GM18907 (cell line): ENCODE measurements at regions not wholly inside any gene's neighbourhood (a gene's known extent, or its start where the extent isn't known, plus 50 kb on each side); places are given as distances from the start of the nearest gene placed in this dataset.

Experiments used
- ATAC-seq: cut with Tn5 transposase; IDR thresholded peaks from one replicate; pipeline ENCODE4 v1.9.1; 2021; ENCODE audit warnings: mild to moderate bottlenecking, moderate library complexity; ENCODE audit not compliant: unreplicated experiment

DNA sequence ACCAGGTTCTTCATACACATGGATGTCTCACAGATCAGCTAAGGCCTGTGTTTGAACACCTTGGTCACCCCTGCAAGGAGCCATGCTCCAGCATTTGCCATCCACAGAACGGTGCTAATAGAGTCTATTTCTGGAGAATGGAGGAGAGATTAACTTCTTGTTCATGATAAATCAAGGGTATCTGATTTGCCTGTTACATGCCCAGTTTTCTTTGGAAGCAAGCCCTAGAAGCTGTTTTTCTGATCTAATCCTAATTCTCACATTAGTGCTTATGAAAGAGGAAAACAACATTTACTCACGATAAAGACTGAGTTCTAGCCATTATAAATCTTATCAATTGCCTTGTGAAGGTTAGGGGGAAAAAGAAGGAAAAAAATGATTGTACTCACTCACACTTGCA, 119.6 kb upstream of the DTNA start:
- no peak for ATAC-seq

DNA sequence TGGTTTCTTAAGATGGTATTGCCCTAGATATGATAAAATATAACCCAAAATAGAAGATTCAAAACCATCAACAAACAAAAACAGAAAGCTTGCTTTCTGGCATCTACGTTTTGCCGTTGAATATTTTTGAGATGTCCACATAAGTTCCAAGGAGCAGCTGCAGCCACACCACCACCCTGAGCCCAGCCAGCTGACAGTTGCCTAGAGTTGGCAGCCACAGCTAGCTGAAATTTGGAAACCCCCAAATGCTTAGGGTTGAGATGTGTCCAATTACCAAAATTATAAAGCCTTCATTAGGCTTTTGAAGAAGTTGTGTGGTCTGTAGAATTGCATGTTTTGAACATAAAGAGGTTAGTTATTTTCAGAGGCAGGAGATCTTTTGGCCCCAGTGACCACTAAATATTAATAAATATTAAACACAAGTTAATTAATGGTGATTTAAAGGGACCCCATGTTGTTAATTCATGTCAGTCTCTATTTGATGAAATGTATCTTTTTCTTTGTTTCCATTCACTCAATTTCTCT, 118.1 kb upstream of the DTNA start:
- no peak for ATAC-seq

DNA sequence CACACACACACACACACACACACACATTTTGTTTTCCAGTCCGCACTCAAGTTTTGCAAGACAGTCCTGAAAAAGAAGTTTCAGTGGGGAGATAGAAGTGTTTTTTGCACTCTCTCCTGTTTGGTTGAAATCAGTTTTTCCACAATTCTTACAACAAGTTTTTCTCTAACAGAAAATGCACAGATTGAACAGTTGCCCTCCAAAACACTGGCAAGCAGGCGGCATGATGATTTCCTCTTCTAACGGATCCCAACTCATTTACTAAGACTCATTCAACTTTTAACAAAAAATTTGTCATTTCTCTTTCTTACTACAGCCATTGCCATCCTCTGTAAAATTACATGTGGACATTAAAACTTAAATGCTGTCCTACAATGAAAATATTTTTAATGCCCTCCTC, 117.6 kb upstream of the DTNA start:
- no peak for ATAC-seq

DNA sequence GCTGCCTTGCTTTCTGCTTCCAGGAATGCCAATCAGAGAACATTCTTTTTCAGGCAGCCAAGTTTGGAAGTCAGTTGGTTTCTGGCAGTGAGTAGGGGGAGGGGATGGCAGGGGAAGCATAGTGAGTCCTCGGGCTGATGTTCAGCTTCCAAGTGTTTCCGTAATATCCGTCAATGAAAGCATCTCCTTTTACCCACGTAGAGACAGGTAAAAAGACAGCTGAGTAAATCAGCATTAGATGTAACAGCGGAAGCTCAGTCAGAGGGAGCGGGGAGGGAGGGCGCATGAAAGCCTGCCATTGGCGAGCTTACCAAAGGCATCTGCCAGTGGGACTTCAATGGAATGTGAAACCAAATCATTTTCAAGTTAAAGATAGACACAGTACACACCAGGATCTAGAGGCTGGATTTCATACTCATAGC, 117.1 kb upstream of the DTNA start:
- ATAC-seq: no peak

DNA sequence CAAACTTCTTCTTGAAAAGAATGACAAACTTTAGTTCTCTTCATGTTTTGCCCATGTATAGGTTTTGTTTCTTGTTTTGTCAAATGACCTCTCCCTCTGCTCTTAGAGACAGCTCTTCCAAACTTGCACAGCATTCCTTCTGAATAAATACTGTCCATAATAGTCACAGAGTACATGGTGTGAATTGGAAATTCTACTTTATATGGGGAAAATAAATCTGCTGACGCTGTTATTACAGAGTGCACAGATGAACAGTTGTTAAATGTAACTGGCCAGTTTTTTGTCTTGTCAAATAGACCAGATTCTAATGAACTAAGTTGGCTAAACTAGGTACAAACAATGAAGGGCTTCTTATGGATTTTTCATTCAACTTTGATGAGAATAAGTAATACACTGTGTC, 115.8 kb upstream of the DTNA start:
- no peak for ATAC-seq

DNA sequence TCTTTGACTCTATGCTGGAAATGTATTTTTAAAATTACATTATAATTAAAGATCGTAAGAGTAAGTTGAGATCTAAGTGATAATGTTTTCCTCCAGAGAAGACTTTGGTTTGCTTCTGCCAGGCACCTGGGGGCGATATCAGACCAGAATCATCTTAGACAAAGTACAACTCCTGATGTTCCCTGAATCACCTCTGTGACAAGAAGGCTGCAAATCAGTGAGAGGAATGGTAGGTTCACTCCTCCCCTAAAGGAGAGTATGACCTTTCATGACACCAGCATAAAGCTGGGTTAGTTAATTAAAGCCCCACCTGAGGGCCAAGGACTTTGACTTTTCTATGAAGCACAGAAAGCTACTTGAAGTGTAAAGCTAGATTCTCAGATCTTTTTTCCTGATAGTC, 114.4 kb upstream of the DTNA start:
- ATAC-seq: no peak

DNA sequence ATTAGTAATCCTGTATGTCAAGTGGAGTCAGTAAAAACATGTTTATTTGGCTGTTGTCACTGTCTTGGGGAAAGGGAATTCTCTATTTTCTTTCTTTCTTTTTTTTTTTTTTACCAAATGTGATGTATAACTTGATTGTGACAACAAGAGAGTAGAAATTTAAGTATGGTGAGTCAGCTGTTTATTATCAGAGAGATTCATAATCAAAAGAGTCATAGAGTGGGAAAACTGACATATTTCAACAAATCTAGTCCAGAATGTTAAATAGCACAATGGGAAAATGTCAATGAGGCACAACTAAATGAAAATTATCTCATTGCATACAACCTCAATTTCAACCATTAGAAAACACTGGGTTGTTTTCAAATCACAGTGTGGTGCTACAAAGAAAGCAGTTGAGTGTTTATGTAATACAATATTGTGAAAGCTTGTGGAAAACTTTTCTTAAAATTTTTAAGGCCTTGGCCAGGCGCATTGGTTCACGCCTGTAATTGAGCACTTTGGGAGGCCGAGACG, 111.9 kb upstream of the DTNA start:
- ATAC-seq: no peak

DNA sequence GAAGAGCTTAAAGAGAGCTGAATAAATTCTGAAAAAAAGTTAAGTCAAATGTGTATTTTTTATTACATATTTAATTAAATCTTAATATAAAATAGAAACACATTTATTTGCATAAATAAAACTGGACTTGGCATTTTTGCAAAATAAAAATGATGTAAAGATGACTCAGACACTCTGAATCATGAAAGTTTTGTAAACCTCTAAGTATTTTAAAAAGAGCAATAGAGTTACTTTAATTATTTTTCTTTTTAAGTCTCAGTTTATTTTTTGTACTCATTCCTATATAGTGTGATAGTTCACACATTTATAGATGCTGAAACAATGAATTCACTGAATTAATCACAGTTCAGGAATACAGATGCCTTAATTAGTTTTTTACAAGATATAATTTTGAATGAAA, 109.9 kb upstream of the DTNA start:
- no peak for ATAC-seq

DNA sequence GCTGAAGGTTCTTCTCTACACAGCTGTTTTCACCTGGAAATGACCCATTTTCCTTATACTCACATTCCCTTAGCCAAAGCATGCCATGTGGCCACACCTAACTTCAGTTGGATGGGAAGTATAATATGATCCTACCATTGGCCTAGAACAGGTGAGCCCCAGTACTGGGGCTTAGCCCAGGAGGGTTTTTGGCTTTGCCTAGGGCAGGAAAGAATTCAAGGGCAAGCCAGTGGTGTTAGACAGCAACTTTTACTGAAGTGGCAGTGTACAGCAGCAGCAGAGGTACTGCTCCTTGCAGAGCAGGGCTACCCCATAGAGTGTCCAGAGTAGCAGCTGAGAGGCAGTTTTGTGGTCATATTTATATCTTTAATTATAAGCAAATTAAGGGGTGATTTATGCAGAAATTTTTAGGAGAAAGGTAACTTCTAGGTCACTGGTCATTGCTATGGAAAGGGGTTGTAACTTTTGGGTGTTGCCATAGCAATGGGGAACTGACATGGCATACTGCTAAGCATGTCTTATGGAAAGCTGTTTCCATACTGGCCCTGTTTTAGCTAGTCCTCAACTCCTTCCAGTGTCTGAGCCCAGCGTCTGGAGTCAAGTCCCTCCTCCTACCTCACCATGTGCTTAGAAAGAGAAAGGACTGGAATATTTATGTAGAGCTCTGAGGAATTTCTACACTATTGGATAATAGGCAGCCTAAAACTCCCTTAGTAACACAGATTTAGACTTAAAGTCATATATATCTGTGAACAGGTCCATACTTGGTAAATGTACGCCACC, 109.0 kb upstream of the DTNA start:
- no peak for ATAC-seq

DNA sequence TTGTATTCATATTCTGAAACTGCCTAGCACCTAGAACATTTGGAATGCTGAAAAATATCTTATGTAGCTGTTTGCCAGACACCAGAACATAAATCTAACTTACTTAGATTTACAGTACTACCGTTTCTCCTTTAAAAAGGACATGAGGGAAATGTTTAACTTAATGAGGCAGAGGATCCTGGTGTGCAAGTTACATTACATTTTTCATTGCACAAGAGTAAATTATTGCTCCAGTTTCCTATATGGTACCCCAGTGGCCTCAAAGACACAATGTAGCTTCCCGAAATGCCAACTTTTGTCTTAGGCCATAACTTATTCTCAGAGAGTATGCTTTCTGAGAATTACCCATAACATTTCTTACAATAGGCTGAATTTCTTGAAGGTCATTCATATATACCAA, 105.5 kb upstream of the DTNA start:
- no peak for ATAC-seq

DNA sequence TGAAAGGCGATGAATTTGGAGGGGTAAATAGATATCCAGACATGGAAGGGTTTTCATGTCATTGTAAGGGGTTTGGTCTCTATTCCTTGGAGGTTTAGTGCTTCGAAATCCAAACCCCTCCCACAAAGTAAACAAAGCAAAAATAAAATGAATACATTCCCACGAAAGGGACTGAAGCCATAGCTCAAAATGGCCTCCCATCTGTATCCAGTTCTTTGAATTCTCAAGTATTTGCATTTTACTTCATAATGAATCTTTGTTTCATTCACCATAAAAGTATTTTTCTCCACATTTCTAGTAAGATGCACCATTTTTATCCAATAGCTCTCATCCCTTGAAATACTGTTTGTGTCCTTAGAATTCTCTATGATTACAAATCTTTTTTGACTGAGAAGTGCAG, 103.2 kb upstream of the DTNA start:
- ATAC-seq: no peak

DNA sequence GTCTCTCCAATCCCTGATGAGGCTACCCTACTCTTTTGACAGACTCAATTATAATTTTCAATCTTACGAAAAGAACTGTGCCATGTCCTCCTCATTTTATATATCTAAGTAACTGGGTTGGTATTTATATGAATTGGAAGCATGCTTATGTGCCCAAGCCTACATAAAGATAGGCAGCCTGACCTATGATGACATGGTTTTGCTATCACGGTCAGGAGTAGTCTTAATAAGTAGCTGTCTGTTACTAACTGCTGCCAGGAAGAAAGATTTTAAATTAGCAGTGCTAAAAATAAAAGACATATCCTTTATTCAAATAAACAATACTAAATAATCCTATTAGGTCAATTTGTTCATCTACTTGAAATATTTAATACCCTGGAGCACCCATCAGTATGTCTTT, 102.0 kb upstream of the DTNA start:
- ATAC-seq: no peak

DNA sequence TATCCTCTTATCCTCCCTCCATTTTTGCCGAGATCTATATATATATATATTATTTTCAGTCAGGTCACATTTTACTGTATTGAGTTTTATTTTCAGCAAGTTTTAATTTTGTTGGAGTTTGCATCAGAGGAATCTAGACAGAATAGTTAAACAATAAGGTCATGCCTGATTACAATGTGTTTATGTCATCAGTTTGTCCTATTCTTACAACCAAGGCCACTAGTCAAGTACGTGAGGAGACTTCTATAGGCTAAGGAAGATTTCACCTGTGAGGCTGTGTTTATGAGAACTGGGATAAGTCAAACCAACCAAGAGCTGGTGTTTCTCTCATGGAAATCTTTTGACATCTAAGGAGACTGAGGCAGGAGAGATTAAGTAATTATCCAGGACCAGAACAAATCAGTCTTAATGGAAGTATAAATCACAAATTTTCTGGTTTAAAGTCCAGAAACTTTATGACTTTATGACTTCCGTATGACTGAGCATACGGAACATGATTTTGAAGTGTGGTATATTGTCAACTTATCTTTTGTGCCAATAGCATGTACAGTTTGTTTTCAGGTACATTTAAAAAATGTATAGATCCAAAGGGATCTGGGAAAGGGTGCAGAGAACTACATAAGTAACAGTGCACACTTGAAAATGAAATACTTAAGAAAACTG, 100.0 kb upstream of the DTNA start:
- no peak for ATAC-seq

DNA sequence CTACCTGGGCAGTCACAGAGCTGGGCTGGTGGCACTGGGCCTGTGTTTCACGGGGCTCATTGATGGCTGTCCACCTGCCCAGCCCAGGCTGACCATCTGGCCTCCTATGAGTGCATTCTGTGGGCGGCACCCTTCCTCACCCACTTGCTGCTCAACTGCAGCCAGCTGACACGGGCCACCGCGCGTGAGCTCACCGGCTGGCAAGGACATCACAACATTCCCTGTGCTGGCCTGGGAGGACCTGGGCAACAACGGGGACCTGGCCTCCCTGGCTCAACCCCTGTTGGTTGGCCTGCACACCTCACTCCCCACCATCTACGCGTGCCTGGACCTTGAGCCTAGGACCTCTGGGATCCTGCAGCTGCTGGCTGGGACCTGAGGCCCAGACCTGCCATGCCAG, 98.2 kb upstream of the DTNA start:
- ATAC-seq: no peak

DNA sequence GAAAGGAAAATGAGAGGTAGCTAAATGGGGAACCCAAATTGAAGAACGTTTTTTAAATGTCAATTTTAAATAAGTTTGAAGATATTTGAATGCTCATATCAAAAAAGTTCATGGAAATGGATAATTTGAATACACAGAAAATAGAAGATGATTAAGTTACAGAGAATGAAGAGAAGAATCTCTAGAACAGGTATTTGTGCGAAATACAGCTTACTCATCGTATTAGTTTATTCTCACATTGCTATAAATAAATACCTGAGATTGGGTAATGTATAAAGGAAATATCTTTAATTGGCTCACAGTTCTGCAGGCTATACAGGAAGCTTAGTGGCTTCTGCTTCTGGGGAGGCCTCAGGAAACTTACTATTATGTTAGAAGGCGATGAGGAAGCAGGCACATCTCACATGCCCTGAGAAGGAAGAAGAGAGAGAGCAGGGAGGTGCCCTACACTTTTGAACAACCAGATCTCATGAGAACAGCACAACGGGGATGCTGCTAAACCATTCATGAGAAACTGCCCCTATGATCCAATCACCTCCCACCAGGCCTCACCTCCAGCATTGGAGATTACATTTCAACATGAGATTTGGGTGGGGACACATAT, 89.7 kb upstream of the DTNA start:
- no peak for ATAC-seq

DNA sequence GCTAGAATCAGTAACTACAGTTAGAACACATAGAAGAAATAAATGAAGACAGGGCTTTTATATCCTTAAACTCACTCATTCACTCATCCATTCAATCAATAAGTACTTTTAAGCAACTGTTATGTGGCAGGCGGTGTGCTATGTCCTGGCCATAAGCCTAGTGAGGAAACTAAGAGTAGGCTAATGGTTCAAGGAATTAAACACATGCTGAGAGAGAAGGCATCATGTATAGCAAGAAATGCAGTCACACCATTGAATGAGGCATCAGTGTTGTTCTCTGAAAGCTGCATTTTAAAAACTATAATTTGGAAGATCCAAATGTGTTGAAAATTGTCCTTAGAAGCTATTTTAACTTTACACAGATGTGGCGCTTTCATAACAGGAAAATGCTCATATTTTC, 86.5 kb upstream of the DTNA start:
- no peak for ATAC-seq

DNA sequence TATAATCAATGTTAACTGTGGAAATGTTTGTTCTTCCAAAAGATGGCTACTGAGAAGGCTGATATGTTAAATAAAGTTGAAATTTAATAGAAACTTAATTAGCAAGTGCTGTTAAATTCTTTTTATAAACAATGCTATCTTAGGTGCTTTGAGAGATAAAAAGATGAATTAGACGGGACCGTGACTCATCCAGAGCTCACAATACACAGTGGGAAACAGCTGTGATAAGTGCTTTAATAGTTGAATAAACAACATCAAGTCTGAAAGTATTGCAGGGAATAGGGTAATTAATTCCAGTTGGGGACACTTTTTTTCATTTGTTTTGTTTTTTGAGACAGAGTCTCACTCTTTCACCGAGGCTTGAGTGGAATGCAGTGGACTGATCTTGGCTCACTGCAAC, 85.5 kb upstream of the DTNA start:
- ATAC-seq: no peak

DNA sequence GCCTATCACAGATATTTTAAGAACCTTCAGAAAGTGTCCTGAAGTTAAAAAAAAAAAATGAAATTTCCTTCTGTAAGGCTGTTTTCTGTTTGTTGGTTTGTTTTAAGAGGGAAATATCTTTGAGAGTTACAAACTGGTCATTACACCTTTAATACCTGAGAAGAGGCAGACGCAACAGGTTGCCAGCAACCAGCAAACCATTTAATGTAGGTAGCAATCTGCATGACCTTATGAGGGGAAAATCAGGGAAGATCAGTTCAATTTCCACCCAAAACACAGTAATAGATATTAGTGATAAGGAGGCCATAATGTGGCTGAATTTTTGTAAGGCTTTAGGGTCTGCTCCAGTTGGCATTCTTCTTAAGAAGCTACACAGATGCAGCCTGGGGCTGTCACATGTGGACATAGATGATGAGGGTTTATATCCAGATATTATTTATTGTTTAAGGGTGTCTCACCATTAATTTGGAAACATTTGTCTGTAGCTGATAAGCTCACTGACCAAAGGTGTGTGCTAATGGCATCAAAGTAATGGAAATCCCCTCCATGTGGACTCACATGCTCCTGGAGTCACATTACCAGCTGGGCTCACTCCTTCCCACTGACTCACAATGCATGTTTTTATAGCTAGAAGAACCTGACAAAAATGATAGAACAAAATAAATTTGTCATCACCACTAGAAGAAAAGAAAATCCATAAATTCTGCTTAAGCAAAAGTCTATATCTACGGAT, 83.5 kb upstream of the DTNA start:
- no peak for ATAC-seq

DNA sequence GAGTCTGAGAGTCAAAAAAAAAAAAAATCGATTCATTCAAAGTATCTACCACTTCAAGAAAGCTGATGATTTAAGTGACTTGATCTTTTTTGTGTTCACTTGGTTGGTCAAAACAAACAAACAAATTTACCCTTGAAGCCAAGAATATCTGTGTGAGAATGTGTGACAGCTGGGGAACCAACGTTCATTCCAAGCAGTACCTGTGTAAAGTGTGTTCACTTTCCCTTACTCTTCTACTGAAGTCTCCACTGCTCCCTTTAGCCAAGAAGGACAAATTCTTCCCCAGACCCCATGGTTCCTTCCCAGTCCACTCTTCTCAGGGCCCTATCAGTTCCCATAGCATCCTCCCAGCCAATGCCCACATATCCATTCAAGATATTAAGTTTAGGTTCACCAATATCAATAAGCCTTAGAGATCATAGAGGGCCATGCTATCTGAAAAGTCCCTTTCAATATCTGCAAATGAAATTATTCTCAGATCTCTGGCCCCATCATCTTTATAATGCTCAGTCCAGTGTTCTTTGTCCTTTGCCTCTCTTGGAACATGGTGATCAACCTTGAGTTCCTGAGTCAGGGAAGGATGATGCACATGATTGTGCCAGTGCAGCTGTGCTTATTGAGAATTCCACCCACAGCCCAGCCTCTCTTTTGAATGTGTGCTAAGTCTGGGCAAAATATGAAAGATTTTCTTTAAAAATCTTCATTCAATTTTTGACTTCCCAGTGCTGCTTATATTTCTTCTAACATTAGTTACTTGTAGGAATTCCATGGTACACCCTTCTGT, 82.8 kb upstream of the DTNA start:
- no peak for ATAC-seq
